GM23338 (cell line): ENCODE measurements at regions not wholly inside any gene's neighbourhood (a gene's known extent, or its start where the extent isn't known, plus 50 kb on each side); places are given as distances from the start of the nearest gene placed in this dataset.

ENCODE experiments used
- CREB1 ChIP-seq: fragments of 250-450 bp; sonication (Bioruptor Pico); IDR thresholded peaks from 2 replicates; pipeline ENCODE4 v1.5.0; 2020; ENCODE audit warnings: low read depth, mild to moderate bottlenecking, moderate library complexity
- CTCF ChIP-seq, 2 experiments: fragments of 200-600 bp in 1 of 2; sonication (generic) in 1 of 2; conservative IDR thresholded peaks; 2 replicates each; pipeline versions ENCODE4 v1.5.1 to v1.6.1; 2016 to 2017; ENCODE audit warnings: antibody characterized with exemption in 2 of 2, low read depth in 2 of 2, mild to moderate bottlenecking in 2 of 2, moderate library complexity in 1 of 2
- EZH2 ChIP-seq: fragments of 200-600 bp; sonication (generic); IDR thresholded peaks from one replicate; pipeline ENCODE4 v1.8.0; 2017; ENCODE audit warnings: antibody characterized with exemption, mild to moderate bottlenecking, low read depth; ENCODE audit not compliant: unreplicated experiment
- EZH2phosphoT487 ChIP-seq: fragments of 200-600 bp; sonication (generic); IDR thresholded peaks from one replicate; pipeline ENCODE4 v1.8.1; 2018; ENCODE audit warnings: antibody characterized with exemption; ENCODE audit not compliant: unreplicated experiment
- JUNB ChIP-seq: IDR thresholded peaks from one replicate; pipeline ENCODE4 v1.6.1; 2016; ENCODE audit warnings: antibody characterized with exemption; ENCODE audit not compliant: unreplicated experiment
- NANOG ChIP-seq: IDR thresholded peaks from 2 replicates; pipeline ENCODE4 v1.6.1; 2016; ENCODE audit warnings: antibody characterized with exemption, borderline replicate concordance
- POLR2AphosphoS5 ChIP-seq: IDR thresholded peaks from 2 replicates; pipeline ENCODE4 v1.6.1; 2016; ENCODE audit warnings: antibody characterized with exemption, low read depth
- REST ChIP-seq: IDR thresholded peaks from one replicate; pipeline ENCODE4 v1.6.1; 2018; ENCODE audit warnings: antibody characterized with exemption; ENCODE audit not compliant: unreplicated experiment
- STAT1 ChIP-seq: IDR thresholded peaks from one replicate; pipeline ENCODE4 v1.6.1; 2016; ENCODE audit warnings: antibody characterized with exemption; ENCODE audit not compliant: unreplicated experiment
- ZNF114 ChIP-seq: fragments of 250-450 bp; sonication (Bioruptor Pico); IDR thresholded peaks from 2 replicates; pipeline ENCODE4 v1.5.0; 2020; ENCODE audit warnings: mild to moderate bottlenecking, moderate library complexity
- ZNF331 ChIP-seq: fragments of 250-450 bp; sonication (Bioruptor Pico); IDR thresholded peaks from 2 replicates; pipeline ENCODE4 v1.5.0; 2020; ENCODE audit warnings: low read depth, mild to moderate bottlenecking, moderate library complexity

DNA sequence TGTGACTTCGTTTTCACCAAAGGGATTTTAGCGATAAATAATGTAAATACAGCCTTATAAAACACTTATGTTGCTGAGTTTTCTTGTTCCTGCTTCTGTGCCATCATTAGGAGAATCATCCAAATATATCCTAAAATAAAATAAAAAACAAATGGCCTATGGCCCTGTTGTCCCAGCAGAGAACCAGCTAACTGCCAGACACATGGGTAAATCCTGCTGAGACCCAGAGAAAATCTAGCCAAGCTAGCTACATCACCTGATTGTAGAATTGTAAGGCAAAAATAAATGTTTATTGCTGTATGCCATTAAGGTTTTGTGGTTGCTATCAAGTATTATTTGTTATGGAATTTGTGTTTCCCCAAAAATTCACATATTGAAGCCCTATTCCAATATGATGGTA, 631.2 kb upstream of the SYNCRIP start:
- TF ChIP-seq EZH2phosphoT487 (no peak), CTCF (conservative IDR thresholded peaks at IDR 0.05; ENCODE audit: low read depth in 2 of 2) (no peak), EZH2 (no peak), REST (no peak), POLR2AphosphoS5 (no peak), JUNB (no peak), CREB1 (CRISPR knock-in tag) (no peak), STAT1 (no peak), ZNF331 (no peak), NANOG (no peak), ZNF114 (no peak)
